Superior temporal gyrus (tissue), 1 donor: ENCODE measurements at regions not wholly inside any gene's neighbourhood (a gene's known extent, or its start where the extent isn't known, plus 50 kb on each side); places are given as distances from the start of the nearest gene placed in this dataset.
A peak's percentile ranks its signal among the peaks of the same experiment; 100 is the strongest.
"Not testable (repeated sequence)": the region's sequence is repeated elsewhere in the genome, so short reads cannot be mapped to it uniquely, and the experiment has no call there.

Source experiments
- DNase-seq: peaks from one replicate; pipeline ENCODE4 v3.0.0-alpha.2; 2016; ENCODE audit errors: extremely low spot score

DNA sequence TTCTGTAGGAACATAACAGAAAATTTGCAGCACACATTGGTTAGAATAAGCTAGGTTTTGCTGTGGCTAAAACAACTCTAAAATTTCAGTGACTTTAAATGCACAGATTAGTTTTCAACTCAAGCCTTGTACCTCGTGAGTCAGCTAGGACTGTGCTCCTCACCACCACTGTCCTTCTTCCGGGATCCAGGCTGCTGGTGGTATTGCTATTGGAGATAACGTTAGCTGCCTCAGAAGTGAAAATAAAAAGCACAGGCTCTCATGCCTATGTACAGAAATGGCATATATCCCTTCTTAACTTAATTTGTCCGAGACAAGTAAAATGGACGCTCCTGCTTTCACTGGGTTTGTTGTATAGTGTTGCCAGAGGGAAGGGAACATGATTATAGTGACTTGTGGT, 931.1 kb upstream of the EYS start:
- no peak for DNase-seq

DNA sequence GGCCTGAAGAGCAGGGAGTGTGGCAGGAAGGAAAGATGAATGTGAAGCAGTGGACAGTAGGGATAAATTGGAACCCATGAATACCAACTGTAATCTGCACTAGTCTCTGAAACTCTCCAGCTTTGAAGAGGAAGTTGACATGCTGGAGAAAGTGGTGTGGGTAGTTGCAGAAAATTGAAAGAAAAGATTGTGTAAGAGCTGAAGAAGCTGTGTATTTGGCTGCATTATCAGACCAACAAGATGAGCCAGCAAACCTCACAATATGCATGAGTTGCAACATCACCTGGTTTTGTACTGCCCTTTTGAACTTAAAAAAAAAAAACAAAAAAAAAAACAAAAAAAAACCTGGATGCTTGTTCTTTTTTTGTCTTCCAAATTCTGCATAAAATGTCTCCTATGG, 921.9 kb upstream of the EYS start:
- no peak for DNase-seq

DNA sequence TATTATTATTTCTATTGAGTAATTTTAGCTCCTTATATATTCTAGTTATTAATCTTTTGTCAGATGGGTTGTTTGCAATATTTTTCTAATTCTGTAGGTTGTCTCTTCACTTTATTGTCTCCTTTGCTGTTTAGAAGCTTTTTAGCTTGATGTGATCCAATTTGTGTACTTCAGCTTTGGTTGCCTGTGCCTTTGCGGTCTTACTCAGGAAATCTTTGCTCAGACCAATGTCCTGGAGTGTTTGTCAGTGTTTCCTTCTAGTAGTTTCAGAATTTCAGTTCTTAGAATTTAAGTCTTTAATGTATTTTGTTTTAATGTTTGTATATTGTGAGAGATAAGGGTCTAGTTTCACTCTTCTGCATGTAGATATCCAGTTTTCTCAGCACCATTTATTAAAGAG, 916.0 kb upstream of the EYS start:
- DNase-seq = no peak

DNA sequence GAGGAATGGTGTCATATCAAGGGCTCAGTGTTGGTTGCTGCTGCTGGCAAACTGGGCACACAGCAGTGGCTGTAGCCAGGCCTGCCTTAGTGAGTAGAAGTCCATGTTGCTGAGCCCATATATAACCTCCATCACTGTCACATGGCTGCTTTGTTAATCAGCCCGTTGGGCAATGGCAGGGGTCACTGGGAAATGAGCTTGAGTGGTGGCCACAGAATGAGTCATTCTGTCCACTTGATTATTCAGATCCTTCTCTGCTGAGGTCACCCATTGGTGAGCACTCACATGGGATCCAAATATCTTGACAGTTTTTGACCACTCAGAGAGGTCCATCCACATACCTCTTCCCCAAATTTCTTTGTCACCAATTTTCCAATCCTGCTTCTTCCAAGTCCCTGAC, 898.9 kb upstream of the EYS start:
- no peak for DNase-seq

DNA sequence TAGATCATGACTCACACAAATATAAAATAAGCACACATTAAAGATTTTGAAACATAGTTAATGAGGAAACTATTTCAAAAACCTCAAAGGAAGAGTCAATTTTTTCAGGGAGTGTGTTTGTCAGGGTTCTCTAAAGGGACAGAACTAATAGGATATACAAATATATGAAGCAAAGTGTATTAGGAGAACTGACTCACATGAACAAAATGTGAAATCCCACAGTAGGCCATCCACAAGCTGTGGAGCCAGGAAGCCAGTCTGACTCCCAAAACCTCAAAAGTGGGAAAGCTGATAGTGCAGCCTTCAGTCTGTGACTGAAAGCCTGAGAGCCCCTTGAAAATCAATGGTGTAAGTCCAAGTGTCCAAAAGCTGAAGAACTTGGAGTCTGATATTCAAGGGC, 898.0 kb upstream of the EYS start:
- DNase-seq = no peak

DNA sequence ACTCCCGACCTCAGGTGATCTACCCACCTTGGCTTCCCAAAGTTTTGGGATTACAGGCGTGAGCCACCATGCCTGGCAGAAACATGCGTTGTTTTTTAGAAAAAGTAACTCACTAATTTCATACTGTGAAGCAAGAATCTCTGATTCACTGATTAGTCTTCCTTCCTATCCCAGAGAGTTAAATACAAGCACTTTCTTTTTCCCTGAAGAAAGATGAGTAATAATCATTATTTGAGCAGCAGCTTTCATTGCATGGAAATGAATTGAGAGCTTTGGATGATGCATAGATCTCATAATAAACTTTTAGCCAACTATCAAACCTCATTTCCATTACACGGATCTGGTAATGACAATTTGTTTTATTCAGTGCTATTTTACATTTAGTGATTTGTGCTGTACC, 892.5 kb upstream of the EYS start:
- DNase-seq = no peak

DNA sequence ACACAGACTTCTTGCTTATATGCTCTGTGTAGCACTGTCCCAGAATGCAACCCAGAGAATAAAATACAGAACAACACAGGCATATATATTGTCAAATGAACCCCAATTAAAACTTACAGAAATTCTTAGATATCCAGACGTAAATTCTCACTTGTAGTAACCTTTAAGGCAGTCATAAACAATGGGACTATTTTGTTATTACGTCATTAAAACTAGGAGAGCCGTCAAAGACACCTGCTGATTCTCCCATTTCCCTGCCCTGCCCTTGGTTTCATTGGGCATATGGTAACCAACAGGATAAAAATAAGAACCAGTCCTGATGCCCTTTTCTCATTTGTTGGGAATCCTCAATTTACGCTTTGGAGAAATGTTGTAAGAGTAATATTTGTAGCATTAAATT, 871.3 kb upstream of the EYS start:
- DNase-seq = no peak

DNA sequence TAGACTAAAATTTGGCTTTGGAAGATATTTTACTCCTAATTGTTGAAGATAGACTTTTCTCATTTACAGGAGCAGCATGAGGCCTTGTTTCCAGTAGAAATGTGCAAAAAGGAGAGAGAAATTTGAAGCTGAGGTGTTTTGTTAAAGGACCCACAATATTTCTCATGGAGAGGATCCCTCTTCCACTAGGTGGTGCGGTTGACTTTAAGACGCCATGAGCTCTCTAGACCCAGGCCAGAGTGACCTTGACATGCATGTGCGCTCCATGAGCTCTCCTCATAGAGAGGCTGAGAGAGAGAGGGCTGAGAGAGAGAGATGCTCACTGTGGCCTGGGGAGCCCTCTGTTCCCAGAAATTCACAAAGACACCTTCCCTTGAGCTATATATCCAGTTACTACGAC, 861.2 kb upstream of the EYS start:
- DNase-seq = no peak

DNA sequence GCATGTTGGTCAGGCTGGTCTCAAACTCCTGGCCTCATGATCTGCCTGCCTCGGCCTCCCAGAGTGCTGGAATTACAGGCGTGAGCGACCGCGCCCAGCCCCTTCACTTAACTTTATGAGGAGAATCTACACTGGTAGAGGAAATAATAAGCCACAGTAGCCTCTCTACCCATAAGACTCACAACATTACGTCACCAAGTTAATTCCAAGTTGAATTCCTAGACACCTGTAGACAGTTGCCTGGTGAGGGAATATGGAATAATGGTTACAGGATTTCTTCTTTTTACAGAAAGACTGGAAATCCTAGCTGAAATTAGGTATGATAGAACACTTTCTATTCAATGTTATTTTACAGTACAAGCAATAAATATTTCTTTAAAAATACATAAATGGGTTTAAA, 854.5 kb upstream of the EYS start:
- DNase-seq = no peak

DNA sequence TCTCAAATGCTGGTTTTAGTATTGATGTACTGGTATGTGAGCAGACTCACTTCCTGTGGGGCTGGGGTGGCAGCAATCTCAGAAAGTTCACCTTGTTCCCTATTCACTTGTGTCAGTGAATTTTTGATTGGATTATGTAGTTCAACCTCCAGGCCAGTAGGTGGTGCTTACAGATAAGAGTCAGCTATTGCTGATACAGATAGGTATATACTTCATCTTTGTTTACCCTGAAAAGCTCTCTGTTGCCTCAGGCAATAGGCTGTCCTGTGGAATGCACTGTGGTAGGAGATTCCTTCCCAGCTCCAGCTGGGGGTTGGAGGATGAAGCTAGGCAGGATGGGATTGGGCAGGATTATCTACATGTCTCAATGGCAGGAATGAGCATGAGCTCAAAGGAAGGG, 851.2 kb upstream of the EYS start:
- DNase-seq = no peak

DNA sequence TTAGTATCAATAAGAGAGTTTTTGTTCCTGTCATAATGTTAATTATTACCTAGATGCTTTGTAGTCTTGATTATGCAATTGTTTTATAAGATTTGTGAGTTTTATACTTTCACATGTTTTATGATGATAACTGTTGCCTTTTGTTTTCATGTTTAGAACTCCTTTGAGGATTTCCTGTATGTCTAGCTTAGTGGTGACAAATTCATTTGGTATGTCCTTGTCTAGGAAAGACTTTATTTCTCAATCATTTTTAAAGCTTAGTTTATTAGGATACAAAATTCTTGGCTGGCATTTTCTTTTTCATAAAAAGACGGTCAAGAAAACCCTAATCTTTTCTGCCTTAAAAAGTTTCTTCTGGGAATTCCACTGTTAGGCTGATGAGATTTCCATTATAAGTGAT, 849.9 kb upstream of the EYS start:
- DNase-seq = no peak

DNA sequence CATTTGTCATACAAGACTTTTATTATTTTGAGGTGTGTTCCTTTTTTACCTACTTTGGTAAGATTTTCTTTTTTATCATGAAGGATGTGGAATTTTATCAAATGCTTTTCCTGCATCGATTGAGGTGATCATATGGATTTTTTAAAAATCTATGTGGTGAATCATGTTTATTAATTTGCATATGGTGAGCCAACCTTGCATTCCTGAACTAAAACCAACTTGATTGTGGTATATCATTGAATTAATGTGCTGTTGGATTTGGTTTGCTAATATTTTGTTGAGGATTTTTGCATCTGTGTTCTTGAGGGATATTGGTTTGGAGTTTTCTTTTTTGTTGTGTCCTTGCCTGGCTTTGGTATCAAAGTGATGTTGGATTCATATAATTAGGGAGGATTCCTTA, 848.1 kb upstream of the EYS start:
- no peak for DNase-seq

DNA sequence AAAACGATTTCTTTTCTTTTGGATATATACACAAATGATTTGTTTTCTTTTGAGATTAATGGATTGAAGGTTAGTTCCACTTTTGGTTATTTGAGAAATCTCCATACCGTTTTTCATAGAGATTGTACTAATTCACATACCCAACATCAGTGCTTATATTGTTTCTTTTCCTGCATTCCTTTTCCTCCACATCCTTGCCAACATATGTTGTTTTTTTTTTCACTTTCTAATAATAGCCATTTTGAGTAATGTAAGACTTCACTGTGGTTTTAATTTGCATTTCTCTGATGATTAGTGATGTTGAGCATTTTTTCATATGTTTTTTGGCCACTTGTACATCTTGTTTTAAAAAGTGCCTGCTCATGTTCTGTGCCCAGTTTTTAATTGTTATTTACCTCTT, 846.4 kb upstream of the EYS start:
- no peak for DNase-seq

DNA sequence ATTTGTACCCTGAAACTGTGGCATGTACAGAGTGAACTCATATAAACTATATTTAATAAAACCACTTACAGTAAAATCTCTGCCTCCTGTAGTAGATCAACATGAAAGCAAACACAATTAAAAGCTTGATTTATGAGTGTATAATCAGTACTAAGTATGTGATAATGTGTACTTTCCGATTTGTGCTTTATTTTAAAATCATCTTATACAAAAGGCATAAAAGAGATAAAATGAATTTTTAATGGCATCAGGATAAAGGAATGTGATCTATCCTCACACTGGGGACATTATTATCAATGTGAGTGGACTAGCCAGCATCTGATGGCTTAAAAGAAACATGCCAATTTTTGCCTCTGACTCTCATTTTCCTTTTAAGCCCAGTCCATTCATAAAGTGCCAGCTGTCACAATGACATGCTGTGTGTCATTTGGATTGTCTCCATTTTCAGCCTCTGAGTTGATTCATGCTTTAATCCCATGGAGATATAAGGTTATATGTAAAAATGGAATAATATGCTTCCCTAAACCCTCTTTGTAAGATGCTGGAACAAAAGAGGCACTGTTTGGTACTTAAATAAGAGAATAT, 831.6 kb upstream of the EYS start:
- DNase-seq = peak; percentile 81

DNA sequence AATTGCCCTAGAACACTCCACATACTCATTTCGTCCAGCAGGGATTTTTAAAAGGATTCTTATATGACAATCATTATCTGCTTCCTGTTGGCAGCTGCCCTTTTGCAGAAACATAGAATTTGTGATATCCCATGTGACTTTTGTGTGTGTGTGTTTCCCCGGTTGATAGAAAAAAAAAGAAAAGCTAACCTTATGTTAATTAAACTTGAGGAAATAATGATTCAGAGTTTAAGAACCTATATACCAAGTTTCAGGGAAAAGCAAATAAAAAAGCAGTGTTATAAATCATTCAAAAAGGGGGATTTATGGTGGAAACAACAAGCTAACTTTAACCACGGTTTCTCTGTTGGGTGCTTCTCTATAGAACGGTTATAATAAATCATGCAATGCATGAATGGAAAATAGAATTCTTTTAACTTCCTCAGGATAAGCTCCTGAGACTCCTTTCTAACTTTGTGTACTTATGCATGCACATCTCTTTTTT, 826.9 kb upstream of the EYS start:
- DNase-seq = no peak

DNA sequence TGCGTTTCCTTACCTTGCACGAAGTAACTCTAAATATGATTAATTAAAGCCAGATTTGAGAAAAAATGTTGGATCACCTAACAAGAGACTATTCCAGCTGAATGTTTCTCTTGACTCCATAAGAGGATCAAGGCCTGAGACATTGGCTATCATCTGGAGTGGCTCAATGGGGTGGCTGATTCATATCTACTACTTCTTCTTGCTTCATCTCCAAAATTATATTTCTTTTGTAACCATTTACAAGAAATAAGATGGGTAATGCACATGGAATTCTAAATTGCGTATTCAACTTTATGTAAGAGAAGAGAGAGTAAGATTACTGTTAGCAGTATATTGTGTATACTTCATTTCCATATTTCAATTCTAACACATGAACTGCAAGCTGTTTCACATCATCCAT, 819.0 kb upstream of the EYS start:
- DNase-seq = no peak

DNA sequence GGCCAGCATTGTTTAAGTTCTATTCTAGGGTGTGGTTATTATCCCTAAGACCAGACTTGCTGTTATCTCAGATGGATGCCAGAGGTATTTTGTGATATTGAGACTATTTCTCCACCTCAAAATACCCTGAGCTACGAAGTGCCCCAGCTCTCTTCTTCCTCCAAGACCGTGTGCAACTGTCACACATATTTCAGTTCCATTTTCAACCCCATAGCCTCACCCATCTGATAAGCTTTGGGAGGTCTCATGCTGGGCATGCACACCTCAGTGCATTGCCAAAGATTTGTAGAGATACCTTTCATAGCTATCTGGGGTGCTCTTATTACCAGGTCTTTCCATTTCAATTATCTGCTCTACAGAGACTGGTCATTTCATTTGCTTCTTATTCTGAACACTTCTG, 815.8 kb upstream of the EYS start:
- DNase-seq = no peak

DNA sequence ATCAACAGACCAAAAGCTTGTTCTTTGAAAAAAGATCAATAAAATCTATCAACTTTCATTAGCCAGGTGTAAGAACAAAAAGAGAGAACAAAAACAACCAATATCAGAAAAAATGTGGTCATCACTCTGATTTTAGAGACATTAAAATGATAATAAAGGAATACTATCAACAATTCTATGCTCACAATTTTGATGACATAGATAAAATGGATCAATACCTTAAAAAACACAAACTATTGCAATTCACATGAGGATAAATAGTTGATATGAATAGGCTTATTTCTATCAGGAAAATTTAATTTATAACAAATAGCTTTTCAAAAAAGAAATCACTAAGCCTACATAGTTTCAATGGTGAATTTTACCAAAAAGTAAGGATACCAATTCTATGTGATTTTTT, 809.4 kb upstream of the EYS start:
- DNase-seq = no peak

DNA sequence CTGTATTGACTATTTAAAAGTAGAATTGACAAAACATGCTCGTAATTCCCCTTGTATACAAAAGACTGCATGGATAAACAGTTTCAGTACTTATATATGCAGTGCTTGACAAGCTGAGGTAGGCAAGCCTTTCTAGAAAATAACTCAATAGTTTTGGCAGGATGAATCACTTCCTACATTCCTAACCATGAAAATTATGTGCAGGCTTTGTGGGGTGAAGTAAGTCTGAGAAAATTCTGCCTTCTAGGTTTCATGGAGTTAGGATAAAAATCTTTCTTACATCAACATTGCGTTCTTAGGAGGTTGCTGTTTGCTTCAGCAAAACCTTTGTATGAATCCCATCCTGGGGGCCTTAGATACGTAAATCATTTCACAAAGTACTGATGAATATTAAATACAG, 801.4 kb upstream of the EYS start:
- no peak for DNase-seq

DNA sequence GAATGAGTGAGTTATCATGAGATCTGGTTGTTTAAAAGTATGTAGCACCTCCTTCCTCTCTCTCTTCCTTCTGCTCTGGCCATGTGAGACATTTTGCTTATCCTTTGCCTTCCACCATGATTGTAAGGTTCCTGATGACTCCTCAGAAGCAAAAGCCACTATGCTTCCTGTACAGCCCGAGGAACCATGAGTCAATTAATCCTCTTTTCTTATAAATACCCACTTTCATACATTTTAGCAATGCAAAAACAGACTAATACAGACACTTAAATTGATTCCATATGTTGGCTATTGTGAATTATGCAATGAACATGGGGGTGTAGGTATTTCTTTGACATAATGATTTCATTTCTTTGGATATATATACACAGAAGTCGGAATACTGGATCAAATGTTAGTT, 792.8 kb upstream of the EYS start:
- no peak for DNase-seq

DNA sequence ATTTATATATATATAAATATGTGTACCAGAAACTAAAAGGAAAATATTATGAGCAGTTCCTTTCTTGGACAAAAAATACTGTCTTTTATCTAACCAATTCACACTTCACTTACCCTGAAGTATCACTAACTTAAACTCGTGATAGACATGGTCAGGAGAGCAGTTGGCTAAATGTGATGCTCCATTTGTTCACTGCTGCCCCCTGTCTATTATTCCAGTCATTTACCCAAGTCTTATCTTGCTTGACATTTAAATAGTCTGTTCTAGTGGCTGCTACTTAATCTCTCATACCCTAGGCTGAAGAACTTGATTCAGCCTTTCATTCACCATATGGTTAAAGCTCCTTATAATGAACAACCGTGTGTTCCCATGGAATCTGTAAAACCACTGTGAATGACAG, 789.6 kb upstream of the EYS start:
- no peak for DNase-seq

DNA sequence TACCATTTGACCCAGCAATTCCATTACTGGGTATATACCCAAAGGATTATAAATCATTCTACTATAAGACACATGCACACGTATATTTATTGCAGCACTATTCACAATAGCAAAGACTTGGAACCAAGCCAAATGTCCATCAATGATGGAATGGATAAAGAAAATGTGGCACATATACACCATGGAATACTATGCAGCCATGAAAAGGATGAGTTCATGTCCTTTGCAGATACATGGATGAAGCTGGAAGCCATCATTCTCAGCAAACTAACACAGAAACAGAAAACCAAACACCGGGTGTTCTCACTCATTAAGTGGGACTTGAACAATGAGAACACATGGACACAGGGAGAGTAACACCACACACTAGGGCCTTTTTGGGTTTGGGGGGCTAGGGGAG, 787.6 kb upstream of the EYS start:
- DNase-seq = not testable (repeated sequence)

DNA sequence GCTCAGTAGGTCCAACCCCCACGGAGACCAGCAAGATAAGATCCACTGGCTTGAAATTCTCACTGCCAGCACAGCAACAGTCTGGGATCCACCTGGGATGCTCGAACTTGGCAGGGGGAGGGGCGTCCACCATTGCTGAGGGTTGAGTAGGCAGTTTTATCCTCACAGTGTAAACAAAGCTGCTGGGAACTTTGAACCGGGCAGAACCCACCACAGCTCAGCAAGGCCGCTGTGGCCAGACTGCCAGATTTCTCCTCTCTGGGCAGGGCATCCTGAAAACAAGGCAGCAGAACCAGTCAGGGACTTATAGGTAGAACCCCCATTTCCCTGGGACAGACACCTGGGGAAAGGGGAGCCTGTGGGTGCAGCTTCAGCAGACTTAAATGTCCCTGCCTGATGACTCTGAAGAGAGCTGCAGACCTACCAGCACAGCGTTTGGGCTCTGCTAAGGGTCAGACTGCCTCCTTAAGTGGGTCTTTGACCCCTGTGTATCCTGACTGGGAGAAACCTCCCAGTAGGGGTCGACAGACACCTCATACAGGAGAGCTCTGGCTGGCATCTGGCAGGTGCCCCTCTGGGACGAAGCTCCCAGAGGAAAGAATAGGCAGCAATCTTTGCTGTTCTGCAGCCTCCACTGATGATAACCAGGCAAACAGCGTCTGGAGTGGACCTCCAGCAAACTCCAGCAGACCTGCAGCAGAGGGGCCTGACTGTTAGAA, 782.4 kb upstream of the EYS start:
- no peak for DNase-seq

DNA sequence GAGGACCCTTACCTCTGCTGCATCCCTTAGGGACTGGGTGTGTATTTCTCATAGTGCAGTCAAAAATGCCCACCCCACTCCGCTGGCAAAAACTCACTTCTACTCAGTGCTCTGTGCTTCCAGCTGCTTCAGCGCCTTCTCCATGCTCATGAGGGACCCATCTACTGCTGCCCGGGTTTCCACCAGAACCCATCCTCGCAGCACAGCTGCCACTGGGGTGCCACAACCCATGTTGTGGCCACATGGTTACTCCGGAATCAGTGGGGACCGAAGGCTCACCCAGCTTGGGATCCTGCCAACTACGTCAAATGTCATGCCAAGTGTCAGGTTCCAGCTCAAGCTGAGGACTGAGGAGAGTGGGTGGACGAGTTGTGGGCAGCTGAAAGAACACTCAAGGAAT, 774.2 kb upstream of the EYS start:
- DNase-seq = no peak
